NCI-H1417 (cell line): ENCODE measurements at regions not wholly inside any gene's neighbourhood (a gene's known extent, or its start where the extent isn't known, plus 50 kb on each side); places are given as distances from the start of the nearest gene placed in this dataset.

Experiments
- DNase-seq, 3 experiments: peaks; one replicate each; lab custom pipeline; 2025; lab: John Stamatoyannopoulos, UW

GRCh38 chr1:36553591-36554322 is 71.0 kb upstream of the CSF3R start:
- peak; percentile 51 to 88 (median 84) for DNase-seq

GRCh38 chr1:36542962-36543515 is 60.3 kb upstream of the CSF3R start:
- no peak for DNase-seq

DNA sequence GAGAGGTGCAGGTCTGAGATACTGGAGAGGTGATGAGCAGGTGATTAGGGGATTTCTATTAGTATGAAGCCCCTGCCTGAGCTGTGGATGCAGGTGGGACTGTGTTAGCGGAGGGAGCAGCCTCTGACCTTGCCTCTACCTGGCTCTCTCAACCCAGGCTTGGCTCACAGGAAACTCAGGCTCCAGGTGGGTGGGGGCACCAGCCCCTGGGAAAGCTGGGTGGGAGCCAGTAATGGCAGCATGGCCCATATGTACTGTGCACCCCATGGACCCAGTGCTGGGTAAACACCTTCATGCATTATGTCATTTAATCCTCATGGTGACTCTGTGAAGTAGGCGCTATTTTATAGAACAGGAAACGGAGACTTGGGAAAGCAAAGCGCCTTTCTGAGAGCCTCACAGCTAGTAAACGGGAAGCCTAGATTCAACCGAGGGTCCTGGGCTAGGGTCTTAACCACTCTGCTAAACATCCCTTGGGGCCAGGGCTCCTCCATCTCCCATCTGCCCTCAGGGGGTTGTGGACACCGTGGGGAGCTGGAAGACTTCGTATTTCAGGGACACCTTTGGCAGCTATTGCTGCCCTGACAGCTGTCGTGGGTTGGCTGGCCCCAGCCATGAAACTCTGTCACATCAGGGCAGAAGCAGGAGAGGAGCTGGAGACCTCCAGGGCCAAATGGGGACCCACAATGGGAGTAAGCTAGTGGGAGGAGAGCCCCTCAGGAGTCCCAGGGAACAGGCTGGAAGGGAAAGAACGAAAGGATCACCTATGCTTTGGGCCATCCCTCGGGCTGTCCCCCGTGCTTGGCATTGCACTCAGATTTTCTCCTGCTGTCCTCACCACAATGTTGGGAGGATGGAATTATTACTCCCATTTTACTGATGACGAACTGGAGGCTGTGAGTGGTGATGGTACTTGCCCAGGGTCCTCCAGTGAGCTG is 59.6 kb upstream of the CSF3R start:
- DNase-seq = peak in 1 of 3 experiments; percentile 11

GRCh38 chr1:36540056-36540455 is 57.3 kb upstream of the CSF3R start:
- DNase-seq = no peak

DNA sequence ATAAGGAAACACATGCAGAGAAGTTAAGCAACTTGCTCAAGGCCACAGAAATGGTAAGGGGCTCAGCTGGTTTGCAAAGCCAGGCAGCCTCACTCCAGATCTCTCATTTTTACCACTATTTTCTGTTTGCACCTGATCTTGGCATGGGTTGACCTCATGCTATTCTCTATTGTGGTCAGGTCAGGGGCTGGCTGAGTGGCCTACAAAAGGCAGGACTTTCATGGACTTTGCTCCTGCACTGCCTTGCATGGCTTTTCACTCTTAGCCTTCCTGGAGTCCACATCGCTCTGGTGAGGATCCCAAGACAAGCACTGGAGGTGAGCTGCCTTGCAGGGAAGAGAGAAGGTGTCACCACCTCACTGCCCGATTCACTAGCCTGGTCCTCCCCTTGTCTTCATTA is 56.8 kb upstream of the CSF3R start:
- DNase-seq = no peak

DNA sequence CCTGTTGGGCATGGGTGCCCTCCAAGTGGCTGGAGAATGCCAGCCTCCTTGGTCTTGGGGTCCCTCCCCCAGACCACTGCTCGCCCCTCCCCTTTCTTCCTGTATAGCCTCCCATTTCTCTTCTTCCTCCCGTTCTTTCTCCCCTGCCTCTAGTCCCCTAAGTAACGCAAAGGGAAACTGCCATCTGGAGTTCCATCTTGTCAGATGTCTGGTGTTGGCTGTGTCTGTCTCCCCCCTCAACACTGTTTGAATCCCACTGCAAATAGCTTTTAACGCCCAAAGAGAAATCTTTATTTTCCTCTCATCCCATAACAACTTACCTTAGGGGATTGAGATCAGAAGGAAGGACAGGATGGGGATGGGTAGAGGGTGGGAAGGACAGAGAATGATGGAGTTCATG is 55.3 kb upstream of the CSF3R start:
- no peak for DNase-seq

- no peak for DNase-seq
These were observed 54.6 kb upstream of the CSF3R start for GRCh38 chr1:36537190-36537768.

DNA sequence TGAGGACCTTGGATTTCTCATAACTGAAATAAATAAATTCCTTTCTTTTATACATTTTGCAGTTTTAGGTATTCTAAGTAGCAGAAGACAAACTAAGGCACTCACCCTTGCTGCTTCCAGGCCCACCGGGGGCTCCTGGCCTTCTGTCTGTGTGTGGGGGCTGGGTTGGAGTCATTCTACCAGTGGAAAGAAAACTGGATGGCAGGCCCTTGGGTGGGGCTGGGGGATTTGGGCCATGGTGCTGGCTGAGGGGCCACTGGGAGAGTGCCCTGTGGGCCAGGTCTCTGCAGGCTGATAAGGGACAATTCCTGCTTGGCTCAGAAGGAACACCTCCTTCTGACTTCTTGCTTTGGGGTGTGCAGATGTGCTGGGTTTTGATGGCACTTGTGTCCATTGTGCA is 54.0 kb upstream of the CSF3R start:
- no peak for DNase-seq

DNA sequence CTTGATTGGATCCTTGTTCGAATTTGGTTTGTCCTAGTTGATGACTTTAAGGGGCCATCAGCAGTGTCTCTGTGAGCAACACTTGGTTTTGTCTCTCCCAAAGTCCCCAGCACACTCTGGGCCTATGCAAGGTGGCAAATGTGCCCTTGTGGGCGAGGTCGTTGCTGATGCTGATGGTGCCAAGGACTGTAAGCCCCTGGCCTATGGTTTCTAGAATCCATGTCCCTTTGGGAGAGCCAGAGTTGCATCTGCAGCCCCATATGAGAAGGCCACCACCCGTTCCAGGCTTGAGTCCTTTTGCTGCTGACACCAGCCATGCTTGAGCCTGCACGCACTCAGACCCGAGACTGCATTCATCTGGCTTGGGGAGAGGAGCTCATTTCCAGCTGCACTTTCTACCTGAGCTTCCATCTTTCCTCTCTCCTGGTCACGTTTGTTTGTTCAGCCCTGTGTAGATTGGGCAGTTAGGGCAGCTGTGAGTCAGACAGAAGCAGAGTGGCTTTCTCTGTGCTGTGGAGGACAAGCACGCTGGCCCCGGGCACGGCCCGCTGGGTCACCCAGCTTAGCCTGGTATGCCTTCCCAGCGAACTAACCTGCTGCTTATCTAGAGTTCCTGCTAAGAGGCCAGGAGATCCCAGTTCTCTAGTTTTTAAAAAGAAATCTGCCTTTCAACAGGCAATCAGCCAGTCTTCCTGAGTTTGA is 52.1 kb upstream of the CSF3R start:
- DNase-seq = peak in 1 of 3 experiments; percentile 14

DNA sequence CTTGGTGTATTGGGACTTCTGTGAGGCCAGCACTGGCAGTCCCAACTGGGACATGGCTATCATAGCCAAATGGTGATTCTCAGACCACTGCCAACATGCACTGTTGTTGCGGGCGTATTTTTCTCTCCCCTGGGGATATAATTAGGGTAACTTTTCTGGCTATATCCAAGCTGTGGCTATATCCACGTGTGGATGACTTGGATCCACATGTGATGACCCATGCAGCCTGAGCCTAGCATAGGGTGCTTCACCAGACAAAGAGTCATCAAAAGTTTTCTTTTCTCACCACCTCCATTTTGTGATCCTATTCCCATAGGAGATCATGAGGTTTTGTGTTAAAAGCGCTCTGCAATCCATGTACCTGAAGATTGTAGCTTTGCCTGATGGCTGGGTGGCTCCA is 51.2 kb upstream of the CSF3R start:
- no peak for DNase-seq

DNA sequence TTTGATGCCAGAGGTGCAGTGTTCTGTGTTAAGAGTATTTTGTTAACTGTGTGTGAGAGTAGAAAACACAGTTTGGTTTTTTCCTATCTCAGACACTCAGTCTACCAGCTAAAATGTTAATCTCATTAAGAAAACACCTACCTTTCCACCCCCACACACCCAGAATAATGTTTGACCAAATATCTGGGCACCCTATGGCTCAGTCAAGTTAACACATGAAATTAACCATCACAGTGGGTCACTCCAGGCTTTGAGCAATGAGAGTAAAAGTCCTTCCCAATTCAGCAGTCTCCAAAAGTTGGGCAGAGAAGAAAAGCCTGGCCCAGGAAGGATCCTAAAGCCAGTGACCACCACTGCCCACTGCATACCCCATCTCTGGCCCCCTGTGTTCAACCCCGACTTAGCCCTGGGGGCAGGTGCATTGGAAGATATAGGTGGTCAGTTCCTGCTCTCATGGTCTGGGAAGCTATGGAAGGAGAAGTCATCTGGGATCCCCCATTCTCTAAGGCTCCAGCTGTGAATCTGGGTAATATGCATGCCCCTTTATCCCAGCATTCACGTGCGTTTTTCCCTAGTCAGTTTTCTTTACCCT is 50.2 kb upstream of the CSF3R start:
- no peak for DNase-seq
